ENCODE measurements at regions not wholly inside any gene's neighbourhood (a gene's known extent, or its start where the extent isn't known, plus 50 kb on each side); places are given as distances from the start of the nearest gene placed in this dataset.

- H3K27ac ChIP-seq: no peak overlapping the region
- no peaks in the 10 kb centered on the region for H3K4me1 ChIP-seq
- 74 to 80% methylated on average over 6 of the region's 6 CpGs for WGBS, 2 donors
- no peaks in the 10 kb centered on the region for H3K36me3 ChIP-seq
- no peak for TF ChIP-seq CTCF (IDR thresholded peaks at IDR 0.05)
- TF ChIP-seq POLR2A (IDR thresholded peaks at IDR 0.05): no peak
- DNase-seq: no peak
- intact Hi-C loops (cut with DNase I): no loop called here
- no peak overlapping the region for H3K4me3 ChIP-seq (replicated peaks in 1 of 3)
- H3K9me3 ChIP-seq: no peaks in the 10 kb centered on the region
- no peaks in the 10 kb centered on the region for H3K27me3 ChIP-seq
Measured at GRCh38 chr9:95788521-95788991, 86.9 kb upstream of the ERCC6L2 start.

- DNase-seq: no peak
Measured at GRCh38 chr9:95788021-95788420, 87.5 kb upstream of the ERCC6L2 start.

GRCh38 chr9:95785209-95785608, 90.3 kb upstream of the ERCC6L2 start:
- WGBS, 2 donors: 87 to 100% methylated on average over 3 of the region's 3 CpGs
- no peaks in the 10 kb centered on the region for H3K9me3 ChIP-seq
- no peaks in the 10 kb centered on the region for H3K27me3 ChIP-seq
- H3K27ac ChIP-seq: no peak overlapping the region
- H3K4me3 ChIP-seq (replicated peaks in 1 of 3): no peak overlapping the region
- TF ChIP-seq POLR2A (IDR thresholded peaks at IDR 0.05) (no peak), CTCF (IDR thresholded peaks at IDR 0.05) (no peak)
- DNase-seq: no peak
- H3K36me3 ChIP-seq: no peaks in the 10 kb centered on the region
- intact Hi-C loops (cut with DNase I): no loop called here
- no peaks in the 10 kb centered on the region for H3K4me1 ChIP-seq

More at GRCh38 chr9:95788021-95788420, 87.5 kb upstream of the ERCC6L2 start:
- Histone ChIP-seq H3K4me3 (replicated peaks in 1 of 3) (no peak overlapping the region), H3K27me3 (no peaks in the 10 kb centered on the region), H3K9me3 (no peaks in the 10 kb centered on the region), H3K27ac (no peak overlapping the region), H3K36me3 (no peaks in the 10 kb centered on the region), H3K4me1 (no peaks in the 10 kb centered on the region)
- no peak for TF ChIP-seq CTCF (IDR thresholded peaks at IDR 0.05)
- no peak for TF ChIP-seq POLR2A (IDR thresholded peaks at IDR 0.05)
- intact Hi-C loops (cut with DNase I): no loop called here
- WGBS, 2 donors: 56 to 62% methylated on average over 7 of the region's 7 CpGs

GRCh38 chr9:95784318-95784717, 91.2 kb upstream of the ERCC6L2 start:
- H3K4me1 ChIP-seq: no peaks in the 10 kb centered on the region
- intact Hi-C loops (cut with DNase I): no loop called here
- H3K27ac ChIP-seq: no peak overlapping the region
- no peak for TF ChIP-seq POLR2A (IDR thresholded peaks at IDR 0.05)
- TF ChIP-seq CTCF (IDR thresholded peaks at IDR 0.05): no peak
- no peaks in the 10 kb centered on the region for H3K27me3 ChIP-seq
- no peak for DNase-seq
- H3K4me3 ChIP-seq (replicated peaks in 1 of 3): no peak overlapping the region
- H3K9me3 ChIP-seq: no peaks in the 10 kb centered on the region
- no peaks in the 10 kb centered on the region for H3K36me3 ChIP-seq
- 93 to 94% methylated on average over 13 to 19 of the region's 31 CpGs for WGBS, 2 donors

- no peak overlapping the region for H3K27ac ChIP-seq
- WGBS, 2 donors: 86 to 90% methylated on average over 8 to 17 of the region's 17 CpGs
- H3K9me3 ChIP-seq: no peaks in the 10 kb centered on the region
- no peak for DNase-seq
- no peak overlapping the region for H3K4me3 ChIP-seq (replicated peaks in 1 of 3)
- H3K27me3 ChIP-seq: no peaks in the 10 kb centered on the region
- H3K4me1 ChIP-seq: no peaks in the 10 kb centered on the region
- TF ChIP-seq POLR2A (IDR thresholded peaks at IDR 0.05) (no peak), CTCF (IDR thresholded peaks at IDR 0.05) (no peak)
- H3K36me3 ChIP-seq: no peaks in the 10 kb centered on the region
- intact Hi-C loops (cut with DNase I): no loop called here
Measured at GRCh38 chr9:95783426-95783975, 92.0 kb upstream of the ERCC6L2 start.
